H1 (cell line): ENCODE measurements at regions not wholly inside any gene's neighbourhood (a gene's known extent, or its start where the extent isn't known, plus 50 kb on each side); places are given as distances from the start of the nearest gene placed in this dataset.

Experiments
- POLR2A ChIP-seq, 2 experiments: IDR thresholded peaks; 1 replicate in 1 of 2; 2 replicates in 1 of 2; pipeline ENCODE4 v1.6.1; 2011; ENCODE audit warnings: low read depth in 2 of 2, low read length in 2 of 2, mild to moderate bottlenecking in 2 of 2; ENCODE audit errors: control extremely low read depth in 1 of 2
- POLR2AphosphoS5 ChIP-seq: IDR thresholded peaks from 2 replicates; pipeline ENCODE4 v1.6.1; 2011; ENCODE audit warnings: low read depth, low read length
- RNF2 ChIP-seq: fragments of 200-900, 300-1000 bp; sonication (generic); IDR thresholded peaks from 2 replicates; pipeline ENCODE4 v1.7.1; 2016; ENCODE audit warnings: borderline replicate concordance, low read depth, mild to moderate bottlenecking, antibody characterized with exemption, low read length; ENCODE audit not compliant: poor library complexity, severe bottlenecking; ENCODE audit errors: missing control alignments
- SRF ChIP-seq: IDR thresholded peaks from 2 replicates; pipeline ENCODE4 v1.6.1; 2011; ENCODE audit warnings: mild to moderate bottlenecking, low read depth, low read length, moderate library complexity
- USF2 ChIP-seq: IDR thresholded peaks from 2 replicates; pipeline ENCODE4 v1.6.1; 2011; ENCODE audit warnings: low read length, improper control_type of control experiment
- TF ChIP-seq, protein P1 (sequence below), 3 experiments: IDR thresholded peaks; 1 replicate in 2 of 3; 2 replicates in 1 of 3; pipeline versions ENCODE4 v1.5.1 to v1.6.1; 2011; ENCODE audit warnings: low read length in 3 of 3, mild to moderate bottlenecking in 3 of 3, inconsistent platforms in 2 of 3, low read depth in 1 of 3, moderate library complexity in 1 of 3; ENCODE audit not compliant: insufficient read depth in 1 of 3; ENCODE audit errors: control extremely low read depth in 1 of 3

GRCh38 chr4:79763486-79764075 lies 309.4 kb downstream of the ANTXR2 start:
- TF ChIP-seq POLR2A (IDR thresholded peaks at IDR 0.05; ENCODE audit: control extremely low read depth in 1 of 2, low read depth in 2 of 2, low read length in 2 of 2) = no peak
- TF ChIP-seq, protein P1, sequence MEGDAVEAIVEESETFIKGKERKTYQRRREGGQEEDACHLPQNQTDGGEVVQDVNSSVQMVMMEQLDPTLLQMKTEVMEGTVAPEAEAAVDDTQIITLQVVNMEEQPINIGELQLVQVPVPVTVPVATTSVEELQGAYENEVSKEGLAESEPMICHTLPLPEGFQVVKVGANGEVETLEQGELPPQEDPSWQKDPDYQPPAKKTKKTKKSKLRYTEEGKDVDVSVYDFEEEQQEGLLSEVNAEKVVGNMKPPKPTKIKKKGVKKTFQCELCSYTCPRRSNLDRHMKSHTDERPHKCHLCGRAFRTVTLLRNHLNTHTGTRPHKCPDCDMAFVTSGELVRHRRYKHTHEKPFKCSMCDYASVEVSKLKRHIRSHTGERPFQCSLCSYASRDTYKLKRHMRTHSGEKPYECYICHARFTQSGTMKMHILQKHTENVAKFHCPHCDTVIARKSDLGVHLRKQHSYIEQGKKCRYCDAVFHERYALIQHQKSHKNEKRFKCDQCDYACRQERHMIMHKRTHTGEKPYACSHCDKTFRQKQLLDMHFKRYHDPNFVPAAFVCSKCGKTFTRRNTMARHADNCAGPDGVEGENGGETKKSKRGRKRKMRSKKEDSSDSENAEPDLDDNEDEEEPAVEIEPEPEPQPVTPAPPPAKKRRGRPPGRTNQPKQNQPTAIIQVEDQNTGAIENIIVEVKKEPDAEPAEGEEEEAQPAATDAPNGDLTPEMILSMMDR (IDR thresholded peaks at IDR 0.05; ENCODE audit: control extremely low read depth in 1 of 3, insufficient read depth in 1 of 3, low read depth in 1 of 3, low read length in 3 of 3) = peak in 1 of 3 experiments; percentile 14; a peak in 1 of 4 replicates
- no peak for TF ChIP-seq SRF
- TF ChIP-seq RNF2 = no peak
- TF ChIP-seq POLR2AphosphoS5 = no peak
- no peak for TF ChIP-seq USF2
